ENCODE measurements at regions not wholly inside any gene's neighbourhood (a gene's known extent, or its start where the extent isn't known, plus 50 kb on each side); places are given as distances from the start of the nearest gene placed in this dataset.

GRCh38 chr4:123606946-123607542, 210.4 kb downstream of the SPRY1 start:
- TF ChIP-seq EZH2 (IDR thresholded peaks at IDR 0.05; ENCODE audit: insufficient read depth, poor library complexity, severe bottlenecking) (no peak), EZH2phosphoT487 (IDR thresholded peaks at IDR 0.05; ENCODE audit: insufficient read depth, low read depth) (no peak)
